GM18867 (cell line): ENCODE measurements at regions not wholly inside any gene's neighbourhood (a gene's known extent, or its start where the extent isn't known, plus 50 kb on each side); places are given as distances from the start of the nearest gene placed in this dataset.
A peak's percentile ranks its signal among the peaks of the same experiment; 100 is the strongest.

Experiments used
- ATAC-seq: cut with Tn5 transposase; IDR thresholded peaks from one replicate; pipeline ENCODE4 v1.9.1; 2021; ENCODE audit warnings: mild to moderate bottlenecking, moderate library complexity; ENCODE audit not compliant: unreplicated experiment

DNA sequence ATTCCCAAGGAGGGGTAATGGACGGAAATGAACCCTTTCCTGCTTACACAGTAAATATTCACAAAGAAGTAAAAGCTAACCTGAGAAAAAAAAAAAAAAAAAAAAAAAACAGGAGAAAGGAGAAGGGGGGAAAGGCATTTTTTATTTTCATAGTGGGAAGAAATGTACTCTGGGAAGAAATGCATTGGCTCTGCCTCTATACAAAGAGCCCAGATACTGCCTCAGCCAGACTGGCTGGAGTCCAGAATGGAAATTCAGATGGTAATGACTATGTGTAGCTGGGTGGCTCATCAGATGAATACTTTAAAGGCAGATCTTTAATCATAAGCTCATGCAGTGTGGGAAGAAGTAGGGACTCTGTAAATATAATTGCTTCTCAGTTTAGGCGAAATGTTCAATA is 124.9 kb upstream of the ZNF608 start:
- no peak for ATAC-seq

- no peak for ATAC-seq
Observed at GRCh38 chr5:124872086-124872485, 125.6 kb upstream of the ZNF608 start.

- ATAC-seq: no peak
Observed at GRCh38 chr5:124872615-124873014, 126.2 kb upstream of the ZNF608 start.

DNA sequence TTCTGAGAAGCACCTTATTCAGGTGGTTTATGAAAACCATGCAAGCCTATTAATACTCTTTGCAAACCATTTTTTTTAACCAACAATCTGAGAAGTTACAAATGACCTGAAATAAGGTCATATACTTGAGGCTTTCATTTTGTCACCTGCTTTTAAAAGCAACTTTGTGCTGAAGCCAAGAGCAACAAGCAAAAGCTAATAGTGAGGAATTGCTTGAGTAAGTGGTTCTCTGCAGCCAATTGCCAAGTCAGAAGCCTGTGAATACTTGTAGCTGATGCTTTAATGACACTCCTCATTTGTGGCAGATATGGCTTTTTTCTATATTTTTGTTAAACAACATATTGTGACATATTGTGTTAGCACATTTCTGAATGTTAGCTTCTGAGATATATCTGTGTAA is 126.7 kb upstream of the ZNF608 start:
- no peak for ATAC-seq

DNA sequence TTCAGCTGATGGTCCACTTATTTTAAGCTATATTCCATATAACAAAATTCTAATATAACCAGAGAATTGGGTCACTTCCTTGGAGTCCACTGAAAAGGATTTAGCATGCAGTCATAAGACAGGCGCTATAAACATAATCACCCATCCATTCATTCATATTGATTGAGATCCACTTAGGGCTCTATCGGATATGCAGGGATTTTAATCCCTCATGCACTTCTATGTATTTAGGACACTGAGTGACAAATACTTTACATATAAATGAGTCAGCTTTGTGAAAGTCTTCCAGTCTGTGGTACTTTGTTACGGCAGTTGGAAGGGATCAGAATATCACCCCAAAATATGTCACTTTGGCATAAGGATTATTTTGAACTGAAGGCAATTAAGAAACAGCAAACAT is 127.3 kb upstream of the ZNF608 start:
- ATAC-seq: no peak

GRCh38 chr5:124876566-124876965 is 130.1 kb upstream of the ZNF608 start:
- ATAC-seq: no peak

DNA sequence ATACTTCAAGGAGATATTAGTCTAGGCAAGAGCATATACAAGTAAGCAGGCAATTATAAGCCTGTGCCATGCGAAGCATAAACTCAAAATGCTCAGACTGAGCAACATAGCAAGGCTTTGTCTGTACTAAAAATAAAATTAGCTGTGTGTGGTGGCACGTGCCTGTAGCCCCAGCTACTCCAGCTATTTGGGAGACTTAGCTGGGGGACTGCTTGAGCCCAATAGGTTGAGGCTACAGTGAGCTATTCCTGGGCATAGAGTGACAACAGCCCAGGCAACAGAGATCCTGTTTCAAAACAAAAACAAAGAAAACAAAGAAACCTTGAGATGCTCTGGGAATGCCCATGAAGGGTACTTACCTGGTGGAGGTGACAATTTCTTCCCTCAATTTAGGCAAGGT is 130.5 kb upstream of the ZNF608 start:
- no peak for ATAC-seq

- ATAC-seq: no peak
Observed at GRCh38 chr5:124877501-124878146, 131.2 kb upstream of the ZNF608 start.

DNA sequence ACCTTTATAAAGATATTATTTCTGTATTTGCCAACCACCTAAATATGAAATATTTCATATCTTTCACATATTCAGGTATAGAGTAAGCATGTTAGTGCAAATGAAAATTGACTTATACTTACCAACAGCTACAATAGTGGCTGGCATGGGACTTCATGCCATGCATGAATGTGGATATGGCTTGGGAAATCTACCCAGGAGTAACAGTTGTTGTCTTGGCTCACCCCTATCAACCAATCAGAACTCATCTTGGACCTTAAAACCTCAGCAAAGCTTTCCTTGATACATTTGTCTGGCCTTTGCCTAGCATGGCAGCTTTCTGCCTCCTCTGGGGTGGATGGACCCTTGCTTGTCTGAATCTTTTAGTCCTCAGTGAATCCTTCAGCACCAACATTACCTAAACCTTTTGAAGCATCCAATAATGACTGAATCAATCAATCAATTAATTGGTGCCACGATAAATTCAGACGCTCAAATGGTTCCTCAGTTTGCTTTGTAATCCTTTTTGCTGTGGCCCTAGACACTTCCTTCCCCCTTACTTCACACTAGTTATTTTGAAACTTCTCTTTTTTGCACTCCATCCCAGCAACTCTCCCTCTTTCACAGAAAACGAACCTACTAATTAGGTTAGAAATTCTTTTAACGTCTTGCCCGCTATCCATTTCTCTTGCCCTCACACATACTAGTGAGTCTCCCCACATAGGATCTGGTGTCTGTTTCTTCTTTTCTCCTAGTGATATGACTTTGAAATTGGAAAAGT is 132.3 kb upstream of the ZNF608 start:
- ATAC-seq: no peak

DNA sequence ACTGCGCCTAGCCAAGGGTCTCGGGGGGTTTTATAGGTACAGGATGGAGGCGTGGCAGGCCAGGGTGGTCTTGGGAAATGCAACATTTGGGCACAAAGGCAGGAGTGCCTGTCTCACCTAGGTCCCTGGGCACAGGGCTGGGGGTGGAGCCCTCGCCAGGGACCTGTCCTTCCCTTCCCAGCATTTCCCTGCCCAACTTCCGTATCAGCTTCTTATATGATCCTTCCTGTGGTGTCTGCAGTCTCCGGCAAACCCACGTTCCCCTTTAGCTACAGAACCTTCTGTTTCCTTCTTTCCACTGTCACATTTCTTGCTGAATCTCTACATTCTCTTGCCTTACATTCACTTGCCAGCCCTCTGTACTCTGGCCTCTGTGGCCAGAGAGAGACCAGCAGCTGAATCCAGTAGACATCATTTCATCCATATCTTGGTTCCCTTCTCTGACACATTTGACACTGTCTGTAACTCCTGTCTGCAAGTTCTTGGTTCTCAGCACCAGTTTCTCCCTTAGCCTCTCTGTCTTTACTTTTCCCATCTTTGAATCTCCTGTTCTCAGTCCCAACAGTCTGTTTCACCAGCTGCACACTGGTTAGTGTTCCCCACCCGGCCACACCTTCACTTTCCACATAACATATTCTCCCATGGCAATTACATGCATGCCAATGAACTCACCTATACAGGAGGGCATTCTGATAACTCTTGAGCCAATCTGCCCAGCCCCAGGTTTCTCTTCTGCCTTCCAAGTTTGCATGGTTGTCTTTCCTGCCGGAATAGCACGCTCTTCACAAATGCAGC is 134.7 kb upstream of the ZNF608 start:
- no peak for ATAC-seq

DNA sequence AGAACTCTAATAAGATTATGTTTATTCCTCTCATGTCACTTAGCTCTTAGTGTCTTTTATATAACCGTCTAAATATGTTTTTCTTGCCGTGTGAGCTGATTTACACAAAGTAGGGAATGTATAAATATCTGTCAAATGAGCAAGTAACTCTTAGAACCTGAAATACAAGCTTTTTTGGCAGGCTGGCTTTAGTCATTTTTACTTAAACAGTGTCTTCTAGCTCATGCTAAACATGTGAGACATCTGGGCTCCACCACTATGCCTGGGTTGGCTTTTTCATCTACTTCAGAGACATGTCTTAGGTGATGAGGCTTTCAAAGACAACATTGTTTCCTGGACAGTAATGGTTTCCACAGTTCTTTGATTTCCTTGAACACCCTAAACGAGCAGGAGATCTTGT is 137.2 kb upstream of the ZNF608 start:
- no peak for ATAC-seq

DNA sequence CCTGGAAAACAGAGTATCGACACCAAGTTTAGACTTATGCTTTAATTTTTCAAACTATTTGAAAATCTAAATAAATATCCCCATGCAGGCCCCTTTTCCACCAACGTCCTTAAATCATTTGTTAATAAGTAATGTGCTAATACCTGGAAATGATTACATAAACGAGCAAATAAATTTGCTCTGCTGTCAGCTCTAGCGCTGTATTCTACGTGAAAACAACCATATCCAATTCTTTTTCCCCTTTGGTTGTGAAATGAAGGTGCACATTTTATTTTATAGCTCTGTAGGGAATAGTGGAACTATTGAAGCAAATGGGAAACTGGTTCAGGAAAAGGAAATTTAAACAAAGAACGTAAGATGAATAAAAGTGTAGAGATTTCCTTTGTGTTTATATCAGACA is 137.7 kb upstream of the ZNF608 start:
- ATAC-seq: no peak

GRCh38 chr5:124885490-124885889 is 139.1 kb upstream of the ZNF608 start:
- ATAC-seq: no peak

GRCh38 chr5:124887223-124887622 is 140.8 kb upstream of the ZNF608 start:
- ATAC-seq: no peak

- ATAC-seq: no peak
Observed at GRCh38 chr5:124888050-124888506, 141.6 kb upstream of the ZNF608 start.

DNA sequence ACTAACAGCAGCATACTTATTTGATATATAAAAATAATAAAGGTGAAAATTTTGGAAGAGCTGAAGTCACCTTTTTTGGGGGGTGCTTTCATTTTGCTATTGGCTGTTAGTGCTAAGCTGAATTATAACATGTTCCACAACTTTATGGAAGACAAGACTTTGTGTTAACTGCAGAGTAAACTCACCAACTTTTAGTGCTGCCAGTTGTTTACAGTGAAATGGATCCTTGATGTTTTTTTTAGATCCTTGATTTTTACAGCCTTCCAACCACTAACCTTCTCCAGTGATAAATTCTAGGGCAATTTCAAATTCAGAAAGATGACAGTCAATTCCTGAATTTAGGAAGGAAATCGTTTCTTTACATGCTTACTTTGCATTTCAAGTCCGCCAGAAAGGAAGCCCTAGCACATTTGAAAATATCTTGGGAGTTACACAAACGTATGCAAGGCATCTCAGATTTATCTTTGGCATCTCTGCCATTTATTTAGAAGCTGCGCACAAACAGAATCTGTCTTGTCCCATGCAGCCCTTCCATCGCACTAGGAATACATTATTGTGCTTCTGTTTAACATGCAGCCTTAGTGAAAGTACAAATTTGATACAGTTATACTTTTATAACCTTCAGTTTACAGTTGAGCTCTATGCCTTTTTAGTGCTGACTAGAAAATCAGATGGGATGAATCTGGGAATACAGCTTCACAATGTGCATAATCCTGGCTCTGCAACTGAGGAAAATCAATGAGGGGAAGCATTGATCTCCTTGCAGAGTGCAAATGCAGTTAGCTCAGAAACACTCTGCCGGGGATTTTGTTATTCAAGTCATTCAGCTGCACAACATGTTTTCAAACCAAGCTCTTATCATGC is 142.4 kb upstream of the ZNF608 start:
- no peak for ATAC-seq

DNA sequence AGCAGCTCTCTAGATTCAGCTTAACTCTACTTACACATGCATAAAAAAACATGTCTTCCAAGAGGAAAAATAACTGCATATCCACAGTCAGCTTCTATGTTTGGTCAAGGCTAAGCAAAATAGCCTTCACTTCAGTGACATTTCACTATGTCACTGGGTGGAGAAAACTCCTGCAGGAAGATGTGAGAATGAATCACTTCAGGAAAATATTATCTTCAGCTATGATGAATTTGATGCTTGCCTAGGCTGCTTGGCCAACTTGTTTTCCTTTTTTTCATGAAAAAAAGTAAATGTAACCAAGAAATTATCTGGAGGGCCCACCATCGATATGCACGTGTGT is 143.0 kb upstream of the ZNF608 start:
- no peak for ATAC-seq

GRCh38 chr5:124889850-124890249 is 143.4 kb upstream of the ZNF608 start:
- no peak for ATAC-seq

- peak; percentile 46 for ATAC-seq
Observed at GRCh38 chr5:124890442-124890841, 144.0 kb upstream of the ZNF608 start.

- ATAC-seq: no peak
Observed at GRCh38 chr5:124891179-124891578, 144.7 kb upstream of the ZNF608 start.
